SK-N-SH (cell line): ENCODE measurements at regions not wholly inside any gene's neighbourhood (a gene's known extent, or its start where the extent isn't known, plus 50 kb on each side); places are given as distances from the start of the nearest gene placed in this dataset.
"Not testable (repeated sequence)": the region's sequence is repeated elsewhere in the genome, so short reads cannot be mapped to it uniquely, and the experiment has no call there.

Experiments
- CTCF ChIA-PET: fragments of 300-600, 350-600 bp; formaldehyde crosslinking; extraction: SDS; loops from one replicate; lab custom pipeline; 2021; lab: Yijun Ruan, JAX
- POLR2A ChIA-PET: fragments of 350-600 bp; sonication (Branson Sonifier 250); formaldehyde crosslinking; extraction: SDS; loops from one replicate; lab custom pipeline; 2020; ENCODE audit warnings: antibody characterized with exemption, inconsistent platforms; lab: Yijun Ruan, JAX
- DNase-seq: peaks from one replicate; pipeline ENCODE4 v3.0.0; 2012
- H2AFZ ChIP-seq: fragments of 200-600 bp; sonication (generic); 2 replicates; pipeline ENCODE4 v1.8.1; 2016; ENCODE audit warnings: antibody characterized with exemption, mild to moderate bottlenecking, low read depth
- H3F3A ChIP-seq: fragments of 200-600 bp; sonication (generic); replicated peaks from 2 replicates; pipeline ENCODE3; 2016; ENCODE audit warnings: antibody characterized with exemption, mild to moderate bottlenecking; ENCODE audit not compliant: insufficient read depth
- H3K27ac ChIP-seq, 2 experiments: fragments of 200-500 bp in 1 of 2; fragments of 200-600 bp in 1 of 2; sonication (Bioruptor generic) in 1 of 2; sonication (generic), shearing (Covaris generic) in 1 of 2; 2 replicates each; pipeline versions ENCODE4 v1.5.1 to v1.6.1; 2014 to 2016; ENCODE audit warnings: low read depth in 2 of 2, inconsistent platforms in 1 of 2, low read length in 1 of 2, mild to moderate bottlenecking in 1 of 2, mixed read lengths in 1 of 2
- H3K27me3 ChIP-seq: fragments of 200-600 bp; sonication (generic), shearing (Covaris generic); 2 replicates; pipeline ENCODE4 v1.6.1; 2016; ENCODE audit warnings: mixed run types; ENCODE audit not compliant: insufficient read depth
- H3K36me3 ChIP-seq, 2 experiments: fragments of 200-500 bp in 1 of 2; fragments of 200-600 bp in 1 of 2; sonication (Bioruptor generic) in 1 of 2; sonication (generic) in 1 of 2; replicated peaks in 1 of 2; 2 replicates each; pipeline versions ENCODE3 to v1.5.1; 2014 to 2016; ENCODE audit warnings: low read length in 1 of 2, mild to moderate bottlenecking in 1 of 2; ENCODE audit not compliant: insufficient read depth in 2 of 2, control insufficient read depth in 1 of 2
- H3K4me1 ChIP-seq, 2 experiments: fragments of 200-500 bp in 1 of 2; fragments of 200-600 bp in 1 of 2; sonication (Bioruptor generic) in 1 of 2; sonication (generic), shearing (Covaris generic) in 1 of 2; 2 replicates each; pipeline versions ENCODE4 v1.5.1 to v1.6.1; 2014 to 2016; ENCODE audit warnings: low read depth in 1 of 2, low read length in 1 of 2, mixed run types in 1 of 2; ENCODE audit not compliant: insufficient read depth in 2 of 2, control insufficient read depth in 1 of 2
- H3K4me2 ChIP-seq: fragments of 200-600 bp; sonication (generic), shearing (Covaris generic); 2 replicates; pipeline ENCODE4 v1.6.1; 2017; ENCODE audit warnings: mixed run types
- H3K4me3 ChIP-seq, 2 experiments: fragments of 200-500 bp in 1 of 2; fragments of 200-600 bp in 1 of 2; sonication (Bioruptor generic) in 1 of 2; sonication (generic), shearing (Covaris generic) in 1 of 2; 2 replicates each; pipeline versions ENCODE4 v1.5.1 to v1.8.1; 2014 to 2016; ENCODE audit warnings: low read depth in 2 of 2, inconsistent platforms in 1 of 2, low read length in 1 of 2, mild to moderate bottlenecking in 1 of 2, mixed read lengths in 1 of 2, moderate library complexity in 1 of 2
- H3K79me2 ChIP-seq: fragments of 200-600 bp; sonication (generic); 2 replicates; pipeline ENCODE4 v1.8.1; 2017; ENCODE audit warnings: mild to moderate bottlenecking; ENCODE audit not compliant: insufficient read depth
- H3K9ac ChIP-seq: fragments of 200-600 bp; sonication (generic); 2 replicates; pipeline ENCODE4 v1.6.1; 2017; ENCODE audit warnings: mixed run types
- H3K9me2 ChIP-seq: fragments of 200-600 bp; sonication (generic); 2 replicates; pipeline ENCODE4 v1.6.1; 2017; ENCODE audit warnings: mixed run types
- H3K9me3 ChIP-seq: fragments of 200-600 bp; sonication (generic); 2 replicates; pipeline ENCODE4 v1.6.1; 2017; ENCODE audit warnings: mixed run types, mild to moderate bottlenecking, moderate library complexity
- H4K20me1 ChIP-seq: fragments of 200-600 bp; sonication (generic); 2 replicates; pipeline ENCODE4 v1.6.1; 2017; ENCODE audit warnings: mild to moderate bottlenecking, mixed run types; ENCODE audit not compliant: insufficient read depth
- CHD2 ChIP-seq: fragments of 150-350 bp; IDR thresholded peaks from 2 replicates; pipeline ENCODE4 v1.6.1; 2018; ENCODE audit warnings: low read length; ENCODE audit not compliant: partially characterized antibody
- ELF1 ChIP-seq: IDR thresholded peaks from 2 replicates; pipeline ENCODE4 v1.4.0; 2012
- EP300 ChIP-seq, 2 experiments: IDR thresholded peaks; 2 replicates each; pipeline versions ENCODE4 v1.4.0 to v1.6.1; 2012; ENCODE audit warnings: borderline replicate concordance in 1 of 2, low read depth in 1 of 2, low read length in 1 of 2
- IRF3 ChIP-seq: fragments of 150-350 bp; IDR thresholded peaks from 2 replicates; pipeline ENCODE4 v1.6.1; 2016; ENCODE audit warnings: mild to moderate bottlenecking, low read depth, low read length
- MXI1 ChIP-seq: IDR thresholded peaks from 2 replicates; pipeline ENCODE4 v1.6.1; 2012; ENCODE audit warnings: mild to moderate bottlenecking, low read depth, low read length, improper control_type of control experiment
- PBX3 ChIP-seq: IDR thresholded peaks from 2 replicates; pipeline ENCODE4; 2012
- RAD21 ChIP-seq: IDR thresholded peaks from 2 replicates; pipeline ENCODE4 v1.6.1; 2012; ENCODE audit warnings: mild to moderate bottlenecking, low read length
- SMC3 ChIP-seq: IDR thresholded peaks from 2 replicates; pipeline ENCODE4 v1.6.1; 2012; ENCODE audit warnings: low read depth, low read length, improper control_type of control experiment
- TAF1 ChIP-seq: IDR thresholded peaks from 2 replicates; pipeline ENCODE4 v1.6.1; 2012; ENCODE audit warnings: low read depth, mild to moderate bottlenecking, low read length, moderate library complexity, borderline replicate concordance
- YY1 ChIP-seq: IDR thresholded peaks from 2 replicates; pipeline ENCODE4 v1.4.0; 2012; ENCODE audit warnings: low read depth, mild to moderate bottlenecking
- WGBS: methylation state at CpG from one replicate; pipeline ENCODE4 v1.1.6; 2017; ENCODE audit warnings: low lambda C conversion rate; 5-methylcytosine and 5-hydroxymethylcytosine counted together
- TF ChIP-seq, protein P1 (sequence below): fragments of 150-350 bp; IDR thresholded peaks from 2 replicates; pipeline ENCODE4 v1.6.1; 2017; ENCODE audit warnings: antibody characterized with exemption, low read length, low read depth, borderline replicate concordance
- TF ChIP-seq, protein P2 (sequence below): IDR thresholded peaks from 2 replicates; pipeline ENCODE4 v1.4.0; 2012; ENCODE audit warnings: low read depth, borderline replicate concordance

GRCh38 chr9:85872463-85872862 is 68.5 kb upstream of the NAA35 start:
- H2AFZ ChIP-seq = no peak overlapping the region
- POLR2A ChIA-PET = no interaction called here
- DNase-seq = no peak
- WGBS = 94% methylated on average over 6 of the region's 6 CpGs
- H4K20me1 ChIP-seq = no peaks in the 10 kb centered on the region
- H3K27ac ChIP-seq = no peak overlapping the region
- CTCF ChIA-PET = interaction anchor here (0.6 kb wide), 1 partner anchor 610 kb away, joined by 4 read pairs; no protein-coding TSS in a partner anchor
- H3K9ac ChIP-seq = no peak overlapping the region
- no peaks in the 10 kb centered on the region for H3K27me3 ChIP-seq
- peaks cover 0 to 5% of the 10 kb centered on the region in 2 experiments; a peak in 2 of 4 replicates for H3K4me1 ChIP-seq
- H3K9me3 ChIP-seq = no peaks in the 10 kb centered on the region
- H3K36me3 ChIP-seq = no peaks in the 10 kb centered on the region
- no peaks in the 10 kb centered on the region for H3F3A ChIP-seq
- H3K4me2 ChIP-seq = no peak overlapping the region
- H3K79me2 ChIP-seq = no peaks in the 10 kb centered on the region
- TF ChIP-seq IRF3 (no peak), EP300 (IDR thresholded peaks at IDR 0.05; ENCODE audit: borderline replicate concordance in 1 of 2, low read depth in 1 of 2, low read length in 1 of 2) (no peak), YY1 (no peak)
- TF ChIP-seq, all 33 proteins: peak for 0
- Histone ChIP-seq H3K4me3 (no peak overlapping the region), H3K9me2 (no peaks in the 10 kb centered on the region)

GRCh38 chr9:85876628-85877027 is 64.3 kb upstream of the NAA35 start:
- Histone ChIP-seq H3K4me3 (no peak overlapping the region), H3F3A (no peaks in the 10 kb centered on the region), H3K9me2 (no peaks in the 10 kb centered on the region), H3K4me1 (peaks cover 0 to 5% of the 10 kb centered on the region in 2 experiments; a peak in 1 of 4 replicates), H3K36me3 (no peaks in the 10 kb centered on the region), H3K9me3 (no peaks in the 10 kb centered on the region), H3K79me2 (no peaks in the 10 kb centered on the region), H3K27me3 (no peaks in the 10 kb centered on the region), H3K27ac (no peak overlapping the region), H2AFZ (no peak overlapping the region), H3K4me2 (no peak overlapping the region), H3K9ac (no peak overlapping the region), H4K20me1 (no peaks in the 10 kb centered on the region)
- no peak for TF ChIP-seq YY1
- no peak for TF ChIP-seq TAF1
- no peak for TF ChIP-seq MXI1
- TF ChIP-seq RAD21 = no peak
- no peak for TF ChIP-seq IRF3
- no peak for TF ChIP-seq ELF1
- no peak for TF ChIP-seq SMC3
- TF ChIP-seq PBX3 = no peak
- TF ChIP-seq, protein P1, sequence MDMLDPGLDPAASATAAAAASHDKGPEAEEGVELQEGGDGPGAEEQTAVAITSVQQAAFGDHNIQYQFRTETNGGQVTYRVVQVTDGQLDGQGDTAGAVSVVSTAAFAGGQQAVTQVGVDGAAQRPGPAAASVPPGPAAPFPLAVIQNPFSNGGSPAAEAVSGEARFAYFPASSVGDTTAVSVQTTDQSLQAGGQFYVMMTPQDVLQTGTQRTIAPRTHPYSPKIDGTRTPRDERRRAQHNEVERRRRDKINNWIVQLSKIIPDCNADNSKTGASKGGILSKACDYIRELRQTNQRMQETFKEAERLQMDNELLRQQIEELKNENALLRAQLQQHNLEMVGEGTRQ = no peak
- TF ChIP-seq, protein P2, sequence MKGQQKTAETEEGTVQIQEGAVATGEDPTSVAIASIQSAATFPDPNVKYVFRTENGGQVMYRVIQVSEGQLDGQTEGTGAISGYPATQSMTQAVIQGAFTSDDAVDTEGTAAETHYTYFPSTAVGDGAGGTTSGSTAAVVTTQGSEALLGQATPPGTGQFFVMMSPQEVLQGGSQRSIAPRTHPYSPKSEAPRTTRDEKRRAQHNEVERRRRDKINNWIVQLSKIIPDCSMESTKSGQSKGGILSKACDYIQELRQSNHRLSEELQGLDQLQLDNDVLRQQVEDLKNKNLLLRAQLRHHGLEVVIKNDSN = no peak
- TF ChIP-seq CHD2 = no peak
- ChIA-PET POLR2A (no interaction called here), CTCF (interaction anchor here (0.8 to 2.3 kb wide), 3 partner anchors 12 to 179 kb away, joined by 3 to 6 read pairs (median 3); no protein-coding TSS in a partner anchor)
- DNase-seq = no peak

DNA sequence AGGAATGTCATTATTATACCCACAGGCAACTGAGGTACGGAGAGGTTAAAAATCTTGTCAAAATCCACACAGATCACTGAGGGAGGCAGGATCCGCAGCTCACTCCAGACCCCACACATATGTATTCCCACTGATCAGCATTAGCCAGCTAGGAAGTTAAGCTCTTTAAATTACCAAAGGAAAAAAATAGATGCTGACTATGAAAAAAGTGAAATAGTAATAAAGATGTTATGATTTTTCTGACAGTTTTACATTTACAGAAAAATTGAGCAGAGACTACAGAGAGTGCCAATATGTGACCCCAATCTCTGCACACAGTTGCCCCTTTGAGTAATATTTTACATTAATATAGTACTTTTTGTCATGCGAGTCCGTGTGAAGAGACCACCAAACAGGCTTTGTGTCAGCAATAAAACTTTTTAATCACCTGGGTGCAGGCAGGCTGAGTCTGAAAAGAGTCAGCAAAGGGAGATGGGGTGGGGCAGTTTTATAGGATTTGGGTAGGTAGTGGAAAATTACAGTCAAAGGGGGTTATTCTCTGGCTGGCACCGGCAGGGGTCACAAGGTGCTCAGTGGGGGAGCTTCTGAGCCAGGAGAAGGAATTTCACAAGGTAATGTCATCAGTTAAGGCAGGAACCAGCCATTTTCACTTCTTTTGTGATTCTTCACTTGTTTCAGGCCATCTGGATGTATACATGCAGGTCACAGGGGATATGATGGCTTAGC is 61.9 kb upstream of the NAA35 start:
- H3K27me3 ChIP-seq, H3K9ac ChIP-seq, POLR2A ChIA-PET, H3K79me2 ChIP-seq, DNase-seq, H3K4me1 ChIP-seq, H3K4me3 ChIP-seq, H3K4me2 ChIP-seq, H4K20me1 ChIP-seq, H3K27ac ChIP-seq, H3K9me2 ChIP-seq, H3F3A ChIP-seq, H2AFZ ChIP-seq, H3K9me3 ChIP-seq, H3K36me3 ChIP-seq: not testable (repeated sequence)
- CTCF ChIA-PET = interaction anchor here (1.3 kb wide), 1 partner anchor 18 kb away, joined by 3 read pairs; no protein-coding TSS in a partner anchor
- WGBS = 81% methylated on average over 5 of the region's 5 CpGs
